B cell (primary cell): ENCODE measurements at regions not wholly inside any gene's neighbourhood (a gene's known extent, or its start where the extent isn't known, plus 50 kb on each side); places are given as distances from the start of the nearest gene placed in this dataset.

Experiments
- ATAC-seq: fragments of 200-7000 bp; cut with Tn5 transposase; one replicate; pipeline ENCODE4 v1.10.0; 2021; ENCODE audit warnings: low read depth, mild to moderate bottlenecking, moderate number of reproducible peaks, moderate library complexity
- CTCF ChIA-PET: fragments of 350-600 bp; sonication (Branson Sonifier 250); formaldehyde crosslinking; loops from one replicate; lab custom pipeline; 2021; ENCODE audit warnings: antibody characterized with exemption, inconsistent platforms; lab: Charles Lee
- POLR2A ChIA-PET: fragments of 350-600 bp; sonication (Branson Sonifier 250); formaldehyde crosslinking; loops from one replicate; lab custom pipeline; 2021; ENCODE audit warnings: antibody characterized with exemption; lab: Charles Lee
- DNase-seq: peaks from one replicate; pipeline ENCODE4 v3.0.0; 2013
- H2AFZ ChIP-seq: 2 replicates; pipeline ENCODE4 v1.6.1; 2012; ENCODE audit warnings: mild to moderate bottlenecking, low read depth, low read length; ENCODE audit not compliant: insufficient read depth, poor library complexity, severe bottlenecking
- H3K27ac ChIP-seq, 2 donors: 1 replicate in 1 of 2; 2 replicates in 1 of 2; pipeline ENCODE4 v1.5.1; 2012 to 2013; ENCODE audit warnings: low read length in 2 of 2, mild to moderate bottlenecking in 2 of 2, moderate library complexity in 1 of 2
- H3K27me3 ChIP-seq, 4 experiments: fragments of 200-600 bp in 1 of 4; sonication (generic) in 1 of 4; replicated peaks in 1 of 4; 1 replicate in 2 of 4; 2 replicates in 2 of 4; pipeline versions ENCODE4 v1.6.1 to v1.7.0; 2013 to 2016; ENCODE audit warnings: low read length in 3 of 4, mild to moderate bottlenecking in 2 of 4, mixed read lengths in 1 of 4, moderate library complexity in 1 of 4; ENCODE audit not compliant: insufficient read depth in 4 of 4, control insufficient read depth in 3 of 4; ENCODE audit errors: control extremely low read depth in 1 of 4
- H3K36me3 ChIP-seq, 2 experiments: replicated peaks in 1 of 2; 1 replicate in 1 of 2; 2 replicates in 1 of 2; pipeline versions ENCODE4 v1.6.1 to v1.7.1; 2013; ENCODE audit warnings: low read length in 1 of 2; ENCODE audit not compliant: insufficient read depth in 2 of 2, control insufficient read depth in 1 of 2; ENCODE audit errors: control extremely low read depth in 1 of 2, extremely low read depth in 1 of 2
- H3K4me1 ChIP-seq, 2 donors: fragments of 200-600 bp in 1 of 2; sonication (generic) in 1 of 2; 1 replicate in 1 of 2; 2 replicates in 1 of 2; pipeline versions ENCODE4 v1.5.1 to v1.6.1; 2013 to 2017; ENCODE audit warnings: low read length in 2 of 2; ENCODE audit not compliant: control insufficient read depth in 2 of 2, insufficient read depth in 2 of 2
- H3K4me2 ChIP-seq: replicated peaks from 2 replicates; pipeline ENCODE3; 2012; ENCODE audit warnings: mild to moderate bottlenecking, low read depth, low read length; ENCODE audit not compliant: poor library complexity, severe bottlenecking
- H3K4me3 ChIP-seq, 5 experiments: fragments of 200-600 bp in 1 of 5; sonication (generic) in 1 of 5; 1 replicate in 3 of 5; 2 replicates in 2 of 5; pipeline versions ENCODE4 v1.5.1 to v1.7.0; 2011 to 2016; ENCODE audit warnings: low read length in 4 of 5, mild to moderate bottlenecking in 4 of 5, low read depth in 2 of 5, control low read depth in 1 of 5, moderate library complexity in 1 of 5; ENCODE audit not compliant: insufficient read depth in 1 of 5; ENCODE audit errors: control extremely low read depth in 1 of 5, extremely low read depth in 1 of 5
- H3K79me2 ChIP-seq: fragments of 200-600 bp; sonication (generic); one replicate; pipeline ENCODE4 v1.6.0; 2016; ENCODE audit warnings: low read length; ENCODE audit not compliant: control insufficient read depth, insufficient read depth
- H3K9ac ChIP-seq: fragments of 200-600 bp; sonication (generic); 2 replicates; pipeline ENCODE4 v1.6.1; 2017; ENCODE audit warnings: mild to moderate bottlenecking, low read length, moderate library complexity
- H3K9me3 ChIP-seq, 3 donors: one replicate each; pipeline versions ENCODE4 v1.6.1 to v1.7.1; 2013; ENCODE audit warnings: low read length in 2 of 3; ENCODE audit not compliant: control insufficient read depth in 2 of 3, insufficient read depth in 1 of 3; ENCODE audit errors: control extremely low read depth in 1 of 3
- H4K20me1 ChIP-seq: 2 replicates; pipeline ENCODE4 v1.6.0; 2012; ENCODE audit warnings: mild to moderate bottlenecking, low read length; ENCODE audit not compliant: insufficient read depth, control insufficient read depth, poor library complexity, severe bottlenecking
- H3K27ac Mint-ChIP-seq: one replicate; pipeline ENCODE4 v1.8.0; 2021; ENCODE audit warnings: mixed read lengths
- H3K27me3 Mint-ChIP-seq: one replicate; pipeline ENCODE4 v1.8.0; 2021; ENCODE audit warnings: mixed read lengths
- H3K4me1 Mint-ChIP-seq: one replicate; pipeline ENCODE4 v1.8.0; 2021; ENCODE audit warnings: mixed read lengths
- H3K4me3 Mint-ChIP-seq: one replicate; pipeline ENCODE4 v1.8.0; 2021; ENCODE audit warnings: mixed read lengths
- H3K9me3 Mint-ChIP-seq: one replicate; pipeline ENCODE4 v1.8.0; 2022; ENCODE audit warnings: mixed read lengths; ENCODE audit not compliant: insufficient read depth
- EZH2 ChIP-seq: IDR thresholded peaks from 2 replicates; pipeline ENCODE4 v1.6.1; 2012; ENCODE audit warnings: borderline replicate concordance, low read depth, mild to moderate bottlenecking, moderate library complexity, low read length; ENCODE audit not compliant: insufficient read depth, poor library complexity, severe bottlenecking
- WGBS: methylation state at CpG from one replicate; pipeline ENCODE4 v1.1.5; 2013; ENCODE audit warnings: missing lambda C conversion rate; ENCODE audit not compliant: insufficient coverage; 5-methylcytosine and 5-hydroxymethylcytosine counted together
- intact Hi-C: fragments of 100-400 bp; cut with micrococcal nuclease; formaldehyde crosslinking; loops from one replicate; pipeline ENCODE4 v1.10.0; 2022
- TF ChIP-seq, protein P1 (sequence below): fragments of 200-600 bp; IDR thresholded peaks from one replicate; pipeline ENCODE4 v1.8.0; 2022; ENCODE audit warnings: antibody characterized with exemption, mild to moderate bottlenecking

- TF ChIP-seq, protein P1, sequence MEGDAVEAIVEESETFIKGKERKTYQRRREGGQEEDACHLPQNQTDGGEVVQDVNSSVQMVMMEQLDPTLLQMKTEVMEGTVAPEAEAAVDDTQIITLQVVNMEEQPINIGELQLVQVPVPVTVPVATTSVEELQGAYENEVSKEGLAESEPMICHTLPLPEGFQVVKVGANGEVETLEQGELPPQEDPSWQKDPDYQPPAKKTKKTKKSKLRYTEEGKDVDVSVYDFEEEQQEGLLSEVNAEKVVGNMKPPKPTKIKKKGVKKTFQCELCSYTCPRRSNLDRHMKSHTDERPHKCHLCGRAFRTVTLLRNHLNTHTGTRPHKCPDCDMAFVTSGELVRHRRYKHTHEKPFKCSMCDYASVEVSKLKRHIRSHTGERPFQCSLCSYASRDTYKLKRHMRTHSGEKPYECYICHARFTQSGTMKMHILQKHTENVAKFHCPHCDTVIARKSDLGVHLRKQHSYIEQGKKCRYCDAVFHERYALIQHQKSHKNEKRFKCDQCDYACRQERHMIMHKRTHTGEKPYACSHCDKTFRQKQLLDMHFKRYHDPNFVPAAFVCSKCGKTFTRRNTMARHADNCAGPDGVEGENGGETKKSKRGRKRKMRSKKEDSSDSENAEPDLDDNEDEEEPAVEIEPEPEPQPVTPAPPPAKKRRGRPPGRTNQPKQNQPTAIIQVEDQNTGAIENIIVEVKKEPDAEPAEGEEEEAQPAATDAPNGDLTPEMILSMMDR, result no peak
- TF ChIP-seq EZH2, result no peak
- H2AFZ ChIP-seq, result no peak overlapping the region
- H3K9me3 ChIP-seq, result no peaks in the 10 kb centered on the region
- no peak overlapping the region for H3K4me3 ChIP-seq
- H3K79me2 ChIP-seq, result no peaks in the 10 kb centered on the region
- CTCF ChIA-PET, result no interaction called here
- no peak overlapping the region for H3K9ac ChIP-seq
- Mint-ChIP-seq H3K4me3 (no peak overlapping the region), H3K27me3 (no peaks in the 10 kb centered on the region), H3K4me1 (peaks cover 9% of the 10 kb centered on the region), H3K9me3 (no peaks in the 10 kb centered on the region), H3K27ac (no peak overlapping the region)
- no peaks in the 10 kb centered on the region for H3K36me3 ChIP-seq
- H3K4me2 ChIP-seq, result no peak overlapping the region
- H3K27ac ChIP-seq, result no peak overlapping the region
- peaks cover 8 to 10% of the 10 kb centered on the region in 2 donors for H3K4me1 ChIP-seq
- 60% methylated on average over 1 of the region's 2 CpGs for WGBS
- ATAC-seq (no peak), DNase-seq (no peak)
- no peaks in the 10 kb centered on the region for H4K20me1 ChIP-seq
- no peaks in the 10 kb centered on the region for H3K27me3 ChIP-seq
- POLR2A ChIA-PET, result no interaction called here
- intact Hi-C loops, result no loop called here
These were observed 90.0 kb upstream of the HNRNPU start for GRCh38 chr1:244954359-244954758.

DNA sequence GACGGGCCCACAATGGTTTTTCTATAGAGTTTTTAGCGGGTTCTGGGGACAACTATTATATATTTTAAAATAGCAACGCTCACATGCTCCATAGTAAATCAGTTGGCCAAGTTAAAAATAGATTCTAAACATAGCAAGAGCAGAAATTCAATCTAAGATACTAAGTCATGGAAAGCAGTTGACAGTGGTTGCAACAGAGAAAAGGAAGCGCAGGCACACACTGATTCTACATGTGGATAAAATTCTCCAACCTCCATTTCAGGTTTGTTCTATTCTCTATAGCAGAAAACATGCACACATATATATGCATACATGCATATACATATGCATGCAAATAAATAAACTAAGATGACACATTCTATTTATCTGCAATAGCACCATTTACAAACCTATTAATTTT is 89.6 kb upstream of the HNRNPU start:
- no peak overlapping the region for H3K27ac Mint-ChIP-seq
- no peaks in the 10 kb centered on the region for H3K27me3 Mint-ChIP-seq
- Histone ChIP-seq H3K4me3 (no peak overlapping the region), H3K4me1 (peaks cover 8 to 10% of the 10 kb centered on the region in 2 donors), H3K79me2 (no peaks in the 10 kb centered on the region), H3K4me2 (no peak overlapping the region), H3K9me3 (no peaks in the 10 kb centered on the region), H2AFZ (no peak overlapping the region), H3K36me3 (no peaks in the 10 kb centered on the region), H3K27me3 (no peaks in the 10 kb centered on the region), H3K27ac (no peak overlapping the region), H4K20me1 (no peaks in the 10 kb centered on the region), H3K9ac (no peak overlapping the region)
- no peaks in the 10 kb centered on the region for H3K9me3 Mint-ChIP-seq
- WGBS, result no CpG with 5 or more reads among the region's 4 CpGs
- no peak for ATAC-seq
- intact Hi-C loops, result no loop called here
- H3K4me1 Mint-ChIP-seq, result peaks cover 9% of the 10 kb centered on the region
- DNase-seq, result no peak
- TF ChIP-seq EZH2, result no peak
- TF ChIP-seq, protein P1, result no peak
- no peak overlapping the region for H3K4me3 Mint-ChIP-seq
- POLR2A ChIA-PET, result interaction anchor here (0.6 kb wide), 1 partner anchor 1104 kb away, joined by 8 read pairs; the partner anchor contains the start of gene AKT3
- CTCF ChIA-PET, result no interaction called here
